Keratinocyte (primary cell): ENCODE measurements at regions not wholly inside any gene's neighbourhood (a gene's known extent, or its start where the extent isn't known, plus 50 kb on each side); places are given as distances from the start of the nearest gene placed in this dataset.

Experiments
- CTCF ChIP-seq, 3 experiments: IDR thresholded peaks in 1 of 3; conservative IDR thresholded peaks in 1 of 3; optimal IDR thresholded peaks in 1 of 3; 2 replicates in 2 of 3; 3 replicates in 1 of 3; pipeline versions ENCODE3 to v1.5.1; 2011; ENCODE audit warnings: low read length in 3 of 3, mild to moderate bottlenecking in 3 of 3, moderate library complexity in 2 of 3, control low read depth in 1 of 3, inconsistent platforms in 1 of 3; ENCODE audit not compliant: insufficient read depth in 2 of 3; ENCODE audit errors: extremely low read depth in 1 of 3
- EZH2 ChIP-seq: IDR thresholded peaks from one replicate; pipeline ENCODE4 v1.6.1; 2012; ENCODE audit warnings: inconsistent platforms, mild to moderate bottlenecking, low read length, moderate library complexity

DNA sequence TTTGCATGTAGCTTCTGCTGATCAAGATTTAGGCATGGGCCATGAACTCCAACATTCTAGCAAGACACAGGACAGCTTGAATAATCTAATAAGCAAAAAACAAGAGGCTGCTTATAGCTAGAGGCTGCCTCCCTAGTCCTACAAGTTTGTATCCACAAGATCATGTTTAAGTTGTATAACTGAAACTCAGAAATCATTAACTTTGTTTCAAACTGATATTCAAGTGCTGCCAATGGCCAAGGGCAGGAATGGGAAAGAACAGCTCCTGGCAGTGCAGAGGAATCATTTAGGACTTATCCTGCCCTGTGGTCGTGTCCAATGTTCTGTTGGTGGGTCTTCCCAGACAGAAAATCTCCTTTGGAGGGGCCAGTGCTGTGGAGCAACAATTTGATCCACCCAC is 209.6 kb upstream of the DDI1 start:
- TF ChIP-seq CTCF (optimal IDR thresholded peaks at IDR 0.05 in 1 of 3, IDR thresholded peaks at IDR 0.05 in 1 of 3, conservative IDR thresholded peaks at IDR 0.05 in 1 of 3; ENCODE audit: extremely low read depth in 1 of 3, insufficient read depth in 2 of 3, low read length in 3 of 3) (no peak), EZH2 (no peak)
